NCI-H1417 (cell line): ENCODE measurements at regions not wholly inside any gene's neighbourhood (a gene's known extent, or its start where the extent isn't known, plus 50 kb on each side); places are given as distances from the start of the nearest gene placed in this dataset.
"Not testable (repeated sequence)": the region's sequence is repeated elsewhere in the genome, so short reads cannot be mapped to it uniquely, and the experiment has no call there.

Source experiments
- DNase-seq, 3 experiments: peaks; one replicate each; lab custom pipeline; 2025; lab: John Stamatoyannopoulos, UW

DNA sequence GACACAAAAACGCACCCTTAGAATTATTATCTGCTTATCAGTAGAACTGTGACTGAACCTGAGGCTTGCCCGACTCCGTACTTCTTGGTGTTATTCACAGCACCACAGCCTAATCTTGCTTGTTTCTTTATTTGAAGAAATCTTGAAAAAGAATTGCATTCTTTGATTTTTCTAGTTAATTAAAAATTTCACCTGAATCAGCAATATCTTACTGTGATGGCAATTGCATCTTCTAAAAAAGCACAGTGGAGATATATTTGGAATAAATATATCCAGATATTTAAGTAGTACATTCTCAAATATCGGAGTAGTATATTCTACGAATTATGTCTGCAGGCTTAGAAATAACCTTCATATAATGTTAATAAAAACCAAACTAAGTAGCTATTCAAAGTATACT, 90.1 kb upstream of the LYSMD4 start:
- no peak for DNase-seq

DNA sequence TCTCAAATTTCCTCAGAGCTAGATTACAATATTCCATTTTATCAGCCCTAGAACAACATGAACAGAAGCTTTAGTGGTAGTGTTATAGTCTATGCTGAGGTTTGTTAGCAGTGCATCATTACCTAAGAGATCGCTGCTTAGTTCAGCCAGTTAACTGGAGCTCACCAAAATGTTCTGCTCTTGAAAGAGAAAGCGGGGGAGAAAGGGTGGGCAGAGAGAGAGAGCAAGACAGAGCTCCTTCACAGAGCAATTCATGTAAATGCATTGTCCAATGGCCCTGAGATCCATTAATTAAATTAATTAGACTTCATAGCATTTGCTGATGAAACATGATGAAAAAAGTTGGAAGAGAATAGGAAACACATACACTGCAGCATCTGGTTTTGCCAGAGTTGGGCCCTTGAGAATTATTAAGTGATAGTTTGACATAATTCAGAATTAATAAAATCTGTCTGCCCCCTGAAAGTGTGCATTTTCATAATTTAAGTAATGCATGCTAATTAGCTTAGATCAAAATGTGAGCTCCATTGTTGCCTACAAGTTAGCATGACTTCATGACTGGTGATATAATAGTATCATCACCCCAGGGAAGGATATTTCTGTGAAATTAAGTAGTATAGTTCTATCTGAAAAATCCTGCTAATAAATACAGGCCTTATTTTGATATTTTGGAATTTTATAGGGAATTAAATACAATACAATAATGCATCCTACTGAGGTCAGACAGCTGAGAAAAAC, 86.9 kb upstream of the LYSMD4 start:
- DNase-seq: no peak

DNA sequence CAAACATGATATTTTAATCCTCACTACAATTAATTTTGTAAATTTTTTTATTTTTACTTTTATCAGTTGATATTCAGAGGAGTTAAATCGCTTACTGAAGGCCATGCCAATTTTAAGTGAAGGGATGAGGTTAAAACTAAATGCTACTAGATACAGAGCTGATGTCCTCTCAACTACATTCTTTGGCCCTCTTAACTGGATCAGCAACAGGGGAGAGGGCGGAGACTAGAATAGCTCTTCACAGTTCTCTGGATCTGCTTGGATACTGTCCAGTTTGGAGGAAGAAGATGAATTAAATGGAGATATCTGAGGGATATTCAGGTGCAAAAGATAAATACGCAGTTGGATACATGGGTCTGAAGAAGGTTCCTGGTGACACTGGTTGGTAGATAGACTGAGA, 85.6 kb upstream of the LYSMD4 start:
- DNase-seq: no peak

DNA sequence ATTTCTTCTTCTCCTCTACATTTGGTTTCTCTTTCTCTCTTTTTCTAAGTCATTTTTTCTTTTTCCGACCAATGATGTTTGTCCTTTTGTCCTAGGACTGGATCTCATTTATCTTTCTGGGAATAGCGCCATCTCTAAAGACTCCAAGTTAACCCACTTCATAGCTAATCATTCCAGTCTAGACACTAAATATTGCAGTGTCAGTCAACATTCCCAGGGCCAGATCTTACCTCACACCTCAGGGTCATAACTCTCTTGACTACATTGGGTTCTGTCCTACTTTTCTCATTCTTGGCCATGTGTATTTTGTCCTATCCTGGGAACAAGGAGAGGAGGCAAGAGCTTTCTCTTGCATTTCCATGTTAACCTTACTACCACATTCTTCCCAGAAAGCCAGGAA, 83.6 kb upstream of the LYSMD4 start:
- DNase-seq: not testable (repeated sequence)

DNA sequence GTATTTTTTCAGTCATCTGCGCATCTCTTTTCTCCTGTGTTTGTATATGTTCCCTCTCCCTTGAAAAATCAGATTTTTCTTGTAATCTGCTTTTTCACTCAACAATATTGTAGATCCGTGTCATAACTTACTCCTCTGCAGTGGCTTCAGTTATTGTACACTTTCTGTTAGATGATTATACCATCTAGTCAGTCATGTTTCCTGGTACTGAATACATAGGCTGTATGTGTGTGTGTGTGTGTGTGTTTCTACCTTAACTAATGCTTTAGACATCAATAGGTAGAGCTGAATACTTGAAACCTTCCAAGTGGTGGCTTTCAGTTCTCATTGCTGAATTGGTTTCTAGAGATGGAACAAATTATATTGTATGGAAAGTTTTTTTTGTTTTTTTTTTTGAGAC, 77.4 kb upstream of the LYSMD4 start:
- not testable (repeated sequence) for DNase-seq

DNA sequence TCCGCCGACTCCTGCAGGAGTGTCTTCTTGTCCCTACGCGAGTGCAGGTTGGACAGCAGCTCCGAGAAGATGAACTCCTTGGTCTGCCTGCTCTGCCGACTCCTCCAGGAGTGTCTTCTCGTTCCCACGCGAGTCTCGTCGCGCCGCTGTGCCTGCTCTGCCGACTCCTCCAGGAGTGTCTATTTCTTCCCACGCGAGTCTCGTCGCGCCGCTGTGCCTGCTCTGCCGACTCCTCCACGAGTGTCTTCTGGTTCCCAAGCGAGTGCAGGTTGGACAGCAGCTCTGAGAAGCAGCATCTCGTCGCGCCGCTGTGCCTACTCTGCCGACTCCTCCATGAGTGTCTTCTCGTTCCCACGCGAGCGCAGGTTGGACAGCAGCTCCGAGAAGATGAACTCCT, 66.6 kb upstream of the LYSMD4 start:
- DNase-seq: not testable (repeated sequence)

DNA sequence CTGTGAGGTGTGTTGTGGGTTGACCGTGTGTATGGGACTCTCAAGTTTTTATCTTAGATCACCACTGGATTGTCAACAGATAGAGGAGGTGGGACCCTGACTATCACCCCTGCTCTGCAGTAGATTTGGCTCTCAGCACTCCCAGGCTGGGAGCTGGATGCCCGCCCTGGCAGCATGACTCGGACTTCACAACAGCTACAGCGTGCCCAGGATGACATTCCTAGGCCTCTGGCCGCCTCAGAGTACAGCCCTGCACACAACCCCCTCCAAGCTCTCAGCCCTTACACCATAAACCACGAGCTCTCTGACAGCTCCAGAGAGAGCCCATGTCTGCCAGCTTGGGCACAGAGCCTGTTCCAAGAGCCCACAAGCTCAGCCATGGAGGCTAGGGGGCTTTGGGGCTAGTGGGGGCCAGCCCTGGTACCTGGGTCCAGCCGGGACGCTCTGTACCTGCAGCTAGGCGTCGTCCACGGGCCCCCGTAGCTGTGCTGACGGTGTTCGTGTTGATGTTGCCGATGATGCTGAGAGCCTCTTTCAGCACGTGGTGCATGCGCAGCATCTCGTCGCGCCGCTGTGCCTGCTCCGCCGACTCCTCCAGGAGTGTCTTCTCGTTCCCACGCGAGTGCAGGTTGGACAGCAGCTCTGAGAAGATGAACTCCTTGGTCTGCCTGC, 66.1 kb upstream of the LYSMD4 start:
- DNase-seq: not testable (repeated sequence)

DNA sequence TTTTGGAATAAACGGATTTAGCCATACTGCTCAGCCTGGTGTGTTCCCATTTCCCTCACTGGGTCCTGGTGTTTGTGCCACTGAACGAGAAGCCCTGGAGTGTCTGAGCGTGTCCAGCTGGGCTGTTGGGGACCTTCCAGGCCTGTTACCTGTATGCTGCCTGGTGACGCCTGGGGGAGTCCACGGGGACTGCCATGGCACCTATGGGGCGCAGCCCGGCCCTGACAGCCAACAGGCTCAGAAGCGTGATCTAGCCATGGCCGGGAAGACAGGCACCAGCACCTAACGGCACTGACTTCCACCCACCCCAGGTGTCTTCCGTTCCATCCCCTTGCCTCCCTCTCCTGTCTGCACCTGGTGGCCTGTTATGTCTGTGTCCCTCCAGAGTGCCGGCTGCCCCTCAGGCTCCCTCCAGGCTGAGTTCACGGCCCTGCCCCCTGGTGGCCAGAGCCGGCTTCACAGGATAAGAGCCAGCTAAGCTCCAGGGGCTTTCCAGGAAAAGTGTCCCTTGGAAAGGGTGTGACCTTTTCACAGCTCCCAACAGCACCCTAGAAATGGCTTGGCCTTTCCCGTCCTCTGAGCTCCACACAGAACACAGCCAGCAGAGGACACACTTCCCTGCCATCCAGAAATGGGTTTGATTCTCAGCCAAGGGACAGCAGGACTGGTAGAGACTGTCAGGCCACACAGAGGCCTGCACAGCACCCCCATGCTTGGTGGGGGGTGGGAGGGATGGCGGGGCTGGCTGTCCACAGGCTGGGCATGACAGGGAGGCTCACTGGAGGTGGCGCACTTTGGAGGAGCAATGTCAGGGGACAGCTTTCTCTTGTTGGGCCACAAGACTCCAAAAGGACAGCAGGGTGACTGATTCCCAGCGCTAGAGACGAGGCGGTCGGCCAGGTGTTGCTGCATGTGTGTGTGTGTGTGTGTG, 64.0 kb upstream of the LYSMD4 start:
- peak in 1 of 3 experiments; percentile 6 for DNase-seq

DNA sequence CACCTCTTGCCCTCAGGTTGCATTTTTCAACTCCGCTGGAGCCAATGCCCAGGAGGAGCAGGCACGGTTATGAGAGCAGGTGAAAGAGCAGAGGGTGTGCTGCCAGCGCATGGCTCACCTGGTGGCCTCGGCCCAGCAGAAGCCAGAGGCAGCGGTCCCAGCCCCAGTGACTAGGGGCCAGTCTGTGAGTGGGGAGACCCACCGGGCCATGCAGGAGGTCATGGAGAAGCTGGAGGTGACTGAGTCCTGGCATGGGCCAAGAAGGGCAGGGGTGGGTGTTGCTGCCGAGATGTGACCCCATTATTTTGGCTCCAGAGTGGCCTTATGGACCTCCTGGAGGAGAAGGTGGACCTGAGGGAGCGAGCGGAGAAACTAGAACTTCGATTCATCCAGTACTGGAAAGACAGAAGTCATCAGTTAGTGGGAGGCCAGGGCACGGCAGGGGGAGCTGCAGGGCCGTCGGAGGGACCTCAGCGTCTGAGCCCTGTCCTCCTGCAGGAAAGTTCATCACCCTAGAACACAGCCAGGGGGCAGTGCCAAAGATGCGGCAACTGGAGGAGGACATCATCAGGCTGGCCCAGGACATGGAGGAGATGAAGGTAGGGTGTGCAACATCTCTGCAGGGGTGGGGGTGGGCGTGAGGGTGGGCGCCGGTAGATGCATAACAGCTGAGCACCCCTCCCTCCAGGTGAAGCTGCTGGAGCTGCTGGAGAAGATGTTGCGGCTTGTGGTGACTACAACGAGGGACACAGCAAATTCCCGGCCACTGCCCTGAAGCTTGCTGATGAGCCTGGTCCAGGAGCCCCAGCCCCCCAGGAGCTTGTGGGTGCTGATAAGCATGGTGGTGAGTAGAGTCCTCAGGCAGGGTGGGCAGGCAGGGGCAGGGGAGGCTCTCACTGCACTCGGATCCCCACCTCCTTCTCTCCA, 58.9 kb upstream of the LYSMD4 start:
- not testable (repeated sequence) for DNase-seq

DNA sequence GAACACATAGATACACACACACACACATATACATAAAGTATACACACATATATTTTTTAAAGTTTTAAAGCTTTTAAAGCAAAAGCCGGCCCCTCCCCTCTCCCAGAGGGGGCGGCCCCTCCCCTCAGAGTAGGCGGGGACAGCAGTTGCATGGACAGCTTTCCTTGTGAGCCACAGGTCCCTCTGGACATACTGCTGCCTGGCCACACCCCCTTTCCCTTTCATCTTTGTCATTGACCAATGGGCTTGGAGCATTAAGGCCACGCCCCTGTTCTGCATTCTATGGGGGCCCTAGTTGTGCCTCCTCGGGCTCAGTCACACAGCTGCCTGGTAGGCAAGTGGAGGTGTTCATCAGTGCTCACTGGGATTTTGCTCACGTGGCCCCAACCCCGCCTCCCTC, 57.5 kb upstream of the LYSMD4 start:
- DNase-seq: not testable (repeated sequence)

DNA sequence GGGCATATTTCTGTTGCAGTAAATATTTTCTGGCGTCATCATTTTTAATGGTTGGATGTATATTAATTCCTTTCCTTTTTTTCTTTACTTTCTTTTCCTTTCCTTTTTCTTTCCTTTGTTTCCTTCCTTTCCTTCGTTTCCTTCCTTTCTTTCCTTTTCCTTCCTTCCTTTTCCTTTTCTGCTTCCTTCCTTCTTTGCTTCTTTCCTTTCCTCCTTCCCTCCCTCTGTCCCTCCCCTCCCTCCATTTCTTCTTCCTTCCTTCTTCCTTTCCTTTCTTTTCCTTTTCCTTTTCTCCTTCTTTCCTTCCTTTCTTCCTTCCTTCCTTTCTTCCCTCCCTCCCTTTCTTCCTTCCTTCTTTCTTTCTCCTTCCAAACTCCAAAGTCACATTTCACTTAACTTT, 54.9 kb upstream of the LYSMD4 start:
- DNase-seq: no peak

DNA sequence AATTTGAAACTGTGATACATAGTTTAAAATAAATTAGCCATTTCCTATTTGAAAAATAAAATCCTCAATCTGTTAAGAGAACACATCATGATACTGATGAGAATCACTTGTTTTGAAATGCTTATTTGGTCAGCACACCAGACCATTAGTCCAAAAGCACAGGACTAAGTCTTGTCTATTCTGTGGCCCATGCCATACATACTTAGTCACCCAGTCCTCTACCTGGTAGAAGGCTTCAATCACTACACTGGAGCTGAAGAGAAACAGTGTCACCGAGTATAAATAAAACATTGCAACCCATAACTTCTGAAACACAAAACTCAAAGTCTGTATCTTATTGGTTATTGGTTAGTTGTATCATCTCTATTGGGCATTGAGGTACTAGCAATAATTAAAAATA, 51.6 kb upstream of the LYSMD4 start:
- DNase-seq: not testable (repeated sequence)

DNA sequence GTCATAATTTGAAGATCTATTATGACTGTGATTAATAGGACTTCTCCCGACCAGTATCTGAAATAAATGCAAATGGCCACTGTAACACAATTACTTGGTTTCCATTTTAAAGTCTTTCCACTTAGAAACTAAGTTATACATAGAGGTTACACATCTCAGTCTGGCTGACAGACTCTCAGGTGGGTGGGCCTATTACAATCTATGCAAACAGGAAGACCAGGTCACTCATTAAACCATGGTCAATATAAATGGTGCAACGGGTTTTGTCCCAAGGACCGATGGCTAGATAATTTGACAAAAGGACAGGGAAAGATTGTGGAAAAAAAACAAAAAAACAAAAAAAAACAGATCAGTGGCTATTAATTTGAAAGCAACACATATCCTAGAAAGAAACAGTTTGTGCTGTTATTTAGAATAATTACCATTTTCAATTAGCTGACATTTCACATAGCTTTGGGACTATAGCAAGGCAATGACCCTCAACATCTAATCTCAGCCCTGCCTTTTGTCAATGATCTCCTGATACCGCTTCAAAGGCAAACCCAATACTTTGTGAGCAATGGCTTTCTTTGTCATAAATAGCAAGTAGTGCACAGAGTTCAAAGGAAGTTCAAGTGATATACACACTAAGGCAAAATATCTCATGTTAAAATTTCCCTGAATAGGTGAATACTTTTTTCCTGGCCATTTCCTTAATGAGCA, 50.8 kb upstream of the LYSMD4 start:
- not testable (repeated sequence) for DNase-seq
